Mucosa of rectum (tissue), 2 donors: ENCODE measurements at regions not wholly inside any gene's neighbourhood (a gene's known extent, or its start where the extent isn't known, plus 50 kb on each side); places are given as distances from the start of the nearest gene placed in this dataset.

Experiments used
- H3K27ac ChIP-seq, 2 donors: one replicate each; pipeline ENCODE4 v1.7.0; 2013; ENCODE audit warnings: inconsistent platforms in 2 of 2, low read depth in 2 of 2, low read length in 2 of 2
- H3K27me3 ChIP-seq, 2 donors: one replicate each; pipeline ENCODE4 v1.7.0; 2013; ENCODE audit warnings: low read length in 2 of 2; ENCODE audit not compliant: control insufficient read depth in 2 of 2, insufficient read depth in 2 of 2
- H3K36me3 ChIP-seq, 2 donors: one replicate each; pipeline ENCODE4 v1.7.0; 2013; ENCODE audit warnings: low read length in 2 of 2; ENCODE audit not compliant: control insufficient read depth in 2 of 2, insufficient read depth in 2 of 2
- H3K4me1 ChIP-seq, 2 donors: one replicate each; pipeline ENCODE4 v1.7.0; 2013; ENCODE audit warnings: low read length in 2 of 2, mild to moderate bottlenecking in 1 of 2; ENCODE audit not compliant: control insufficient read depth in 2 of 2, insufficient read depth in 2 of 2
- H3K4me3 ChIP-seq, 2 donors: one replicate each; pipeline ENCODE4 v1.7.0; 2013; ENCODE audit warnings: low read length in 2 of 2
- H3K9ac ChIP-seq, 2 donors: one replicate each; pipeline ENCODE4 v1.7.0; 2013; ENCODE audit warnings: low read length in 2 of 2, low read depth in 1 of 2, mild to moderate bottlenecking in 1 of 2
- H3K9me3 ChIP-seq, 2 donors: one replicate each; pipeline ENCODE4 v1.7.0; 2013; ENCODE audit warnings: low read length in 2 of 2; ENCODE audit not compliant: control insufficient read depth in 2 of 2
- donor health status: healthy.
- donor health status: Normal muscosa, but diverticular disease.

DNA sequence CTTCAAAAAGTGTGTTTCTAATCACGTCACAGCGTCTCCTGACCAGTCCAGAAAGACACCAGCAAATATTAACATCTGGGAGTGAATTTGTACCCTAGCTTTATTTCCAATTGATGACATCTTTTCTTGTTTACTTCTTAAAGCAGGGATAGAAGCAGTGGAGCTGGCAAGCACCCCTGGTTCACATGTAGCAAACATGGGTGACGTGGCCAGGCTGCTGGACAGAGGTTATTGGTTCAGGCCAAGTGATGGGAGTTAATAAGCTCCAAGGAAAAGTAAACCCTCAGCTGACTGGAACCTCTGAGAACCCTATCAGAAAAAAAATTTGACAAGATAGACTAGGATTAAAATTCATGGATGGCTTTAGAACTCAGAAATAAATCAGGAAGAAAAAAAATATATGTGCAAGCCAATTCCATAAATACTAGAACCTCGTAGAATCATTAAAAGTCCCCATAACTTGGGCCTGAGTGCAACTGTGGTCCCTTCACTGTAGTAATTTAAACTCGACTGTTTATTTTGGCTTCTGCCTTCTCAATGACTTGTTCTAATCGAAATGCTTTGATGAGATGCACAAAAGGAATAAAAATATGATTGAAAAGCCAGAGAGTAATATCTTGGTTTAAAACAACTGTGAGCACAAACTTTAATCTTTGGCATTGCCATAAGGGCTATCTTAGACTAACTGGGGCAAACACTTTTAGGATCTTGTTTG lies 121.5 kb upstream of the CTAGE1 start:
- H3K4me3 ChIP-seq, result no peak overlapping the region
- H3K27ac ChIP-seq, result no peak overlapping the region
- H3K9ac ChIP-seq, result no peak overlapping the region
- H3K9me3 ChIP-seq, result no peaks in the 10 kb centered on the region
- H3K4me1 ChIP-seq, result no peaks in the 10 kb centered on the region
- H3K27me3 ChIP-seq, result no peaks in the 10 kb centered on the region
- H3K36me3 ChIP-seq, result no peaks in the 10 kb centered on the region

DNA sequence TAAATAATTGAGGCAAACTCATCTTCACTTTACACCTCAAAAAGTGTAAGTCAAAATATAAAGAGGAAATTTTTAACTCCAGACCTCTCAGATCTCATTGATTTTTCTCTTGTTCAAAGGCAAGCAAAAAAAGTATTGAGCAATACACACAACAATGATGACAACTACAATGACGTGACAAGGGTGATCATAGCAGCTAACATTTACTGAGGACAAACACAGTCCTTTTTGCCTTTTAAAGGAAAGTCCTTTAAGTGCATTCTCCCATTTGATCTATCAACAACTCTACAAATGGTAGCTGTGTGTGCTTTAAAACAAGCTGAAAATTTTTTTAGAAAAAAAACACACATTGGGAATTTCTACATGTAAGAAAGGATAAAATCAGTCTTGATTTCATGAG lies 123.5 kb upstream of the CTAGE1 start:
- no peaks in the 10 kb centered on the region for H3K36me3 ChIP-seq
- H3K9ac ChIP-seq, result no peak overlapping the region
- no peaks in the 10 kb centered on the region for H3K4me1 ChIP-seq
- no peak overlapping the region for H3K27ac ChIP-seq
- H3K4me3 ChIP-seq, result no peak overlapping the region
- no peaks in the 10 kb centered on the region for H3K27me3 ChIP-seq
- H3K9me3 ChIP-seq, result no peaks in the 10 kb centered on the region

DNA sequence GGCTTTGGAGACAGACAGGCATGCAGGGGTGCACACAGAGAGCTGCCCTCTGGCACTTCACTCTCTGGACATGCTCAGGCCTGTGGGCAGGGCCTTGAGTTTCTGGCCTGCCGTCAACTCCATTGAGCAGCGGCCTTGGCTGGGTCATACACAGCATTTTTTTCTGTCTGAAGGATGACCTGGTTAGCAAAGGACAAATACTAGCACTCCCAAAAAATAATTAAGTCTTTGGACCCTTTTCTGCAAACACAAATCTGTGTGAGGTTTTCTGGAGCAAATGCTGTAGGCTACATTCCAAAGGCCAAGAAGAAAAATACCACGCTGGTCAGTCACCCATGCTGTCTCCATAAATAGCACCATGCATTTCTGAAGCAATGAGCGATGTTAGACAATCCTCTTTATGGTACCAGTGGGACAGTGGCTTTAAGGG lies 124.7 kb upstream of the CTAGE1 start:
- H3K36me3 ChIP-seq, result no peaks in the 10 kb centered on the region
- H3K4me1 ChIP-seq, result no peaks in the 10 kb centered on the region
- H3K27ac ChIP-seq, result no peak overlapping the region
- H3K4me3 ChIP-seq, result no peak overlapping the region
- no peaks in the 10 kb centered on the region for H3K9me3 ChIP-seq
- H3K9ac ChIP-seq, result no peak overlapping the region
- no peaks in the 10 kb centered on the region for H3K27me3 ChIP-seq

DNA sequence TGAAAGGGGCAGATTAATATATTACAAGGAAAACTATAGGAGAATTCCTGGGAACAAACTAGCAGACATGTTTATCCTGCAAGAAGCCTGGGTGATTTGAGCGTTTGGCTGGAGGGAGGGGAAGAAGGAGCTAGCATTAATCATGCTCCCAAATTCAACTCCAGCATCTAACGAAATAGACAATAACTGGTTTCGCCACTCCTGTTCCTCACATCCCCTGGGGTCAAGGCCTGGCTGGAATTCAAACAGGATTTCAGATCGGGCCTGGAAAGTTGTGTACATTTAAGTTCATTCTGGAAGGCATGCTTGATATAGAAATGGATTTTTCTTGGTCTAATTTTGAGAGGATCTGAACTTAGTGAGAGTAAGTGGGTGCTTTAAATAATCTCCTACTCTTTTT lies 126.1 kb upstream of the CTAGE1 start:
- H3K4me1 ChIP-seq, result no peaks in the 10 kb centered on the region
- no peaks in the 10 kb centered on the region for H3K27me3 ChIP-seq

DNA sequence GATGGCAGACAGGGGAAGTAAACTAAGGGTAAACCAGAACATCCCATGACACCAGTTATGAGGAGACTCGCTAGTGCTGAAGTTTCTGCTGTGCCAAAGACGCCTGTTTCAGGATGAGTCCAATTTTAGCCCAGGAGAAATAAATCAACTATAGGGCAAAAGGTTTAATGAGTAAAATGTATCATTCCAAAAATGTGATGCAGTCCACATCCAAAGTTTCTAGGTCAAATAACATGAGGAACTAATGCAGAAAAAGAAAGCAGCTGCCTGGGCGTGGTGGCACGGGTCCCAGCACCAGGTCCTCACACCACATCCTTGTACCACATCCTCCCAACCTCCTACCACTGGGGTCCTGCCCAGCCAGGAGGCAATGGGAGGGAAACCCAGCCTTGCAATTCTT lies 126.9 kb upstream of the CTAGE1 start:
- Histone ChIP-seq H3K9me3 (no peaks in the 10 kb centered on the region), H3K9ac (no peak overlapping the region), H3K4me3 (no peak overlapping the region), H3K4me1 (no peaks in the 10 kb centered on the region), H3K36me3 (no peaks in the 10 kb centered on the region), H3K27ac (no peak overlapping the region), H3K27me3 (no peaks in the 10 kb centered on the region)

More for the DNA sequence above, 126.1 kb upstream of the CTAGE1 start:
- Histone ChIP-seq H3K9me3 (no peaks in the 10 kb centered on the region), H3K9ac (no peak overlapping the region), H3K36me3 (no peaks in the 10 kb centered on the region), H3K27ac (no peak overlapping the region), H3K4me3 (no peak overlapping the region)

DNA sequence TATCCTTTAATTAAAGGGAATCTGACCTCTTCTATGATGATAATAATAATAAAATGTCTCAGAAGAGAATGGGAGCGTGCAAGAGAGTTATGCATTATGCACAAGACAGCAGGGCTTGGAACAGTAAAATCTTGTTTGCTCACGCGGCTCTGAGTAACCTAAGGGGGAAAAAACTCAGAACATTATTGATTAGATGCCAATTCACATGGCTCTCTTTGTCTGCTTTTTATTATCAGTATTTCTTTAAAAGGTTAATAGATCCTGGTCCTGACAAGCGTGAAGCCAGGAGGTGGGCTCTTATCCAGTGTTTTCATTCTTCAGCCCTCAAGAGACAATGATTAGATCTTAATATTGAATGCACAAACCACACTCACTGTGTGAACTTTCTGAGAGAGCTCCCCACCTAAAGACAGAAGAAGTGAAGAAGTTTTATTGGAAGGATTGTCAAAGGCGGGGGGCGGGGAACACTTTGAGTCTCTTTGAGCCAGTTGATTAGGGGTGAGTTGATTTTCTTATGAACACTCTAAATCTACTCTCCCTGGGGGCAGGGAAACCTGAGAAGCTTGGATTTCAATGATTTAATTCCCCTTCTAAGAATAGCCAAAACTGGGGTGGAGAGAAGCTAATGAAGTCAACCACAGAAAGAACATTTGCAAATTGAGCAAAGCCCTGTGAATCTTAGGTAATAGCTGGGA lies 127.5 kb upstream of the CTAGE1 start:
- H3K4me3 ChIP-seq, result no peak overlapping the region
- H3K9ac ChIP-seq, result no peak overlapping the region
- H3K27ac ChIP-seq, result no peak overlapping the region
- H3K9me3 ChIP-seq, result no peaks in the 10 kb centered on the region
- no peaks in the 10 kb centered on the region for H3K27me3 ChIP-seq
- no peaks in the 10 kb centered on the region for H3K36me3 ChIP-seq
- no peaks in the 10 kb centered on the region for H3K4me1 ChIP-seq

DNA sequence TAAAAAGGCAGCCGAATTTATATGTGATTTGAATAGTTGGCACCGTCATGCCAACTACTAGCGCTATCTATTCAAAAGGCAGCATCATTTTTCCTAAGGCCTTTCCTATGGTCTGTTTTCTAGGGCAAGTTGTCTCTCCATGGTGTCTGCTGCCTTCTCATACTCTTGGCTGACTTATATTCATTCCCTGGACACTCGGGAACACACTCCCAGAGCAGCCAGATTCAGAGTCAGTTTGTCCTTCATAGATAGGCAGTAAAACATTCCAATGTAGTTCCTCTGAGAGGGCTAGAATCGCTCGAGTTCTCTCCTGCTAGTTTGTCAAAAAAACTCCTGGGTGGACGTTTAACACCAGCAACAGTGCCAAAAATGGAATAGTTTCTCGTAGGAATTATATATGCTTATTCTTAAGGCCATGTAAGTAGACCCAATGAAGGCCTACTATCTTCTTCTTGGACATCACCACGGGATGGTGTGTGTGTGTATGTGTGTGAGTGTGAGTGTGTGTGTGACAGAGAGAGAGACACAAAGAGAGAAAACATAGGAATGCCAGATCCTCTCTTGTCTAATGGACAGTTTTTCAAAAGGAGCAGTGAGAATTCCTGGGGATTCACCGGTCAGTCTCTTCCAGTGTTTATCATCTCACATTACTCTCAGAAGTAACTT lies 129.3 kb upstream of the CTAGE1 start:
- Histone ChIP-seq H3K4me1 (no peaks in the 10 kb centered on the region), H3K9me3 (no peaks in the 10 kb centered on the region), H3K9ac (no peak overlapping the region), H3K27me3 (no peaks in the 10 kb centered on the region), H3K4me3 (no peak overlapping the region), H3K27ac (no peak overlapping the region), H3K36me3 (no peaks in the 10 kb centered on the region)

DNA sequence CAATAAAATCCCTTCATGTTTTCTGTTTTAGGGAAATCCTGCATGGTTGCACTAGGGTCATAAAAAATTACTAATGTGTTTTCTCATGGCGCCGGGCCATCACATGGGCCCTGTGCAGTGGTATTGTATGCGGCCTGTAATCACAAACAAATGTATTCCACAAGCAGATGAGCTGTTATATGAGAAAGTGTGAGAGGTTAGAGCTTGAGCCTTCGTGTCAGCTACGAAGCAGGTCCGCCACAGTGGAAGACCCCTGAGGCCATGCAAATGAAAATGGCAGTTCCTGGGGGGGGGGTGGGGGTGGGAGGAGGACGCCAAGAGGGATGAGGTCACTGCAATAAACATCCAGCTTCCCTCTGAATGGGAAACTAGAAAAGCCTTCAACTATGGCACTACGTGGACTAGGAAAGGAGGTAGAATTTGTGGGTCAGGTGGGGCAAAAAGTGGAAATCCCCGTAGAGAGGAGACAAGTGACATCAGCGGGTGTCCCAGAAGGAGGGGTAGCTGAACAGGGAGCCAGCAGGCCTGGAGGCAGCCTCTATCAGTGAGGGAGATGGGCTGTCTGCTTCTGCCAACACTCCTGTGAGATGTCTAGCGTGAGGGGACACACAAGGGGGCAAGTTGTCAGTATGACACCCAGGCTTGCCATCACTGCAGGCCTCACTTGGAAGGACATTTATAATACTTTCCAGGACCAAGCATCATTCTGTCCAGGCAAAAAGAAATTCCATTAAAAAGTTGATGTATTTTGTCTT lies 130.3 kb upstream of the CTAGE1 start:
- H3K27me3 ChIP-seq, result no peaks in the 10 kb centered on the region
- H3K36me3 ChIP-seq, result no peaks in the 10 kb centered on the region
- H3K9ac ChIP-seq, result no peak overlapping the region
- H3K4me3 ChIP-seq, result no peak overlapping the region
- H3K27ac ChIP-seq, result no peak overlapping the region
- no peaks in the 10 kb centered on the region for H3K4me1 ChIP-seq
- no peaks in the 10 kb centered on the region for H3K9me3 ChIP-seq

DNA sequence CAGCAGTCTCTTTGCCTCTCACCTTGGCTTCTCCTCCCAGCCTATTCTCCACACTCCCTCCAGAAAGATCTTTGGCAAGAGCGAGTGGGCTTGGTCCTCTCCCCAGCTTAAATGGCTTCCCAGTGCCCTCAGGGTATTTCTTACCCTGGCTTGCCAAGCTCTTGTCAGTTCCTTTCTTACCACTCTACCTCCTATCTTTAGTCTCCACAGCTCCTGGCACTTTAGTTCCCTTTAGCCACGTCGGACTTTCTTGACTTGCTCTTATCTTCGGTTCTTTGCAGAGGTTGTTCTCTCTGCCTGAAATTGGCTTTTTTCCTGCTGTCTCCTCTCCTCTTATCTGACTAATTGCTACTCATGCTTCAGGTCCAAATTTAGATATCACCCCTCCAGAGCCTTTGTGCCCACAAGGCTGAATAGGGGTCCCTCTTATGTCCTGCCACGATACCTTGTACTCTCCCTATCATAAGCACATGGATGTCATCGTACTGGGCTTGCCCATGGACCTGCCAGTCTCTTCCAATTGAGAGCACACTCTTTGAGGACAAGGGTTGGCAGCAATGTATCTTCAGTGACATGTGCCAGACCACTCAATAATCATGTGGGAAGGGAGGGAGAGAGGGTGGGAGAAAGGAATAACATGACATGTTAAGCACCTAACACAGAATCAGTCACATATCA lies 131.7 kb upstream of the CTAGE1 start:
- H3K4me1 ChIP-seq, result no peaks in the 10 kb centered on the region
- no peaks in the 10 kb centered on the region for H3K27me3 ChIP-seq
- no peak overlapping the region for H3K27ac ChIP-seq
- H3K9me3 ChIP-seq, result no peaks in the 10 kb centered on the region
- no peaks in the 10 kb centered on the region for H3K36me3 ChIP-seq
- no peak overlapping the region for H3K4me3 ChIP-seq
- no peak overlapping the region for H3K9ac ChIP-seq
